HG03378 (cell line): ENCODE measurements at regions not wholly inside any gene's neighbourhood (a gene's known extent, or its start where the extent isn't known, plus 50 kb on each side); places are given as distances from the start of the nearest gene placed in this dataset.
"Not testable (repeated sequence)": the region's sequence is repeated elsewhere in the genome, so short reads cannot be mapped to it uniquely, and the experiment has no call there.

Source experiments
- ATAC-seq: cut with Tn5 transposase; IDR thresholded peaks from one replicate; pipeline ENCODE4 v1.9.1; 2021; ENCODE audit warnings: mild to moderate bottlenecking, moderate library complexity; ENCODE audit not compliant: unreplicated experiment

DNA sequence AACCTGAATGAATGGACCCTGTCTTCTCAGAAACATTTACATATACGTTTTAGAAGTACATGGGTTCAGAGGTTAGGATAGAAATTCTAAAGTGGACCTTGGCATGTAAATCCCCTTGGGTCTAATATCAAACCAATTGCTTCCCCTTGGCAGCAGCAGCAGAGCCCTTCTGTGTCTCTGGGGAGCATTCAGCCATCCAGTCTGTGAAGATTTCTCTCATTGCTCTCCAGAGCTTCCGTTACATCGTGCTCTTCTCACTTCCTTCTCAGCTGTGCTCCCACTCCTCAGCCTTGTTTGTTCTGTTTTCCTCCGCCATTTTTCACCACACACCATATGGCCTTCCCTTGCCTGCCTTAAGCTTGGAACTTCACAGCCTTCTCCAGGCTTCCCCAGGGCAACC lies 61.5 kb upstream of the ATP1B1 start:
- ATAC-seq, result peak; percentile 38

GRCh38 chr1:169046671-169047070 lies 59.8 kb upstream of the ATP1B1 start:
- ATAC-seq, result no peak

DNA sequence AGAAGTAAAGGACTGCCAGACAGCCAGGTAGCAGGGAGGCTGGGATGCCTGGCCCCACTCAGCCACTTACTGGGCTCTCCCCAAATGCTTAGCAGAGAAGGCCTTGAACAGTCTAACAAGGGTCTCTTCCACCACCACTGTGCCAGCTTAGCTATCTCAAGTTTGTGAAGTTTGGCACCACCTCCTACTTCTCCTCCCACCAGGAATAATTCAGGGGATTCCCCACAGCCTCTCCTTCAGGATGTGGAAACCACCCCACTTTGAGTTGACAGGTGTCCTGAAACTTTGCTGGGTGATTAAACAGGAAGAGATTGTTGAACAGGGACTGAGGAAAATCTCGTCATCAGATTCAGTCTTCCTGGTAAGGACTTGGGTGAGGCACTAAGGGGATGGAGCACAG lies 59.4 kb upstream of the ATP1B1 start:
- ATAC-seq, result no peak

DNA sequence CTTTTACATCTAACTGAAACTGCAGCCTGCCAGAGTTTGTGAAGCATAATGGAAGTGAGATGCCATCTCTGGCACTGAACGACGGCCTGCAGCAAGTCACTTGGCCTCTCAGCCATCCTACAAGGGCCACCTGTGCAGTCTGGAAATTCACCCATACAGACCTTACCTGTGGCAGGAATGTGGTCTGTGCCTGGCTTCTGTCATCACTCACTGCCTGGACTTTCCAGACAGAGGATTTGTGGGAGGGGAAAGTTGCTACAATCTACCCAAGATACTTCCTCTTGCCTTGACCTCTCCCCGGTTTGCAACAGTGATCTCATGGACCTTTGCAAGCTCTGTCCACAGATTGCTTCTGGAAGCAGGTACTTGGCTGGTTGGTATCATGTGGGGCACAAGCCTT lies 58.4 kb upstream of the ATP1B1 start:
- no peak for ATAC-seq

GRCh38 chr1:169049258-169049938 lies 57.1 kb upstream of the ATP1B1 start:
- ATAC-seq, result no peak

- no peak for ATAC-seq
Observed at GRCh38 chr1:169051171-169051570, 55.3 kb upstream of the ATP1B1 start.

DNA sequence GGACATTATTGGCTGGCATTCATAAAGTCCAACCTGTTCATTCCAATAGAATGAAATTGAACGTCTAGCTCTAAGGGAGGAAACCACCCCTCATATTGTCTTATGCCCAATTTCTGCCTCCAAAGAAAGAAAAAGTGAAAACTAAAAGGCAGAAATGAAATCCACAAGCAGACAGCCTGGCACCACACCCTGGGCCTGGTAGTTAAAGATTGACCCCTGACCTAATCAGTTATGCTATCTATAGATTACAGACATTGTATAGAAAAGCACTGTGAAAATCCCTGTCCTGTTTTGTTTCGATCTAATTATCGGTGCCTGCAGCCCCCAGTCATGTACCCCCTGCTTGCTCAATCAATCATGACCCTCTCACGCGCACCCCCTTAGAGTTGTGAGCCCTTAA lies 54.3 kb upstream of the ATP1B1 start:
- ATAC-seq, result not testable (repeated sequence)

DNA sequence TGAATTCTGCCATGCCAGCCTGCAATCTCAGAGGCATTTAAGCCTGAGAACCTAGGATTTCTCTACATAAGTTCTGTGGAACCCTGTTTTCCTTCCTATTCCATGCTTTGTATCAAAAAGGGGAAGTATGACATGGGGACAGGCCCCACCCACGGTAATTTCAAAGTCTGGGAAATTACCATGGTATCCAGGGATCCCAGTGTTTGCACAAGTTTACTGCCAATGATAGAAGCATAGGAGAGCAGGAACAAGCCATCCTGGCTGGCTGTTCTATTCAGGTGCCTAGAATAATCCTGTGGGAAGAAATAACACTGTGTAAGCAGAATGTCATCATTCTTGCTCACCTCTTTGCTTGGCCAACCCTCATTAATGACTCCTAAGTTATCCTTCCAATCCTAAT lies 53.8 kb upstream of the ATP1B1 start:
- ATAC-seq, result no peak

DNA sequence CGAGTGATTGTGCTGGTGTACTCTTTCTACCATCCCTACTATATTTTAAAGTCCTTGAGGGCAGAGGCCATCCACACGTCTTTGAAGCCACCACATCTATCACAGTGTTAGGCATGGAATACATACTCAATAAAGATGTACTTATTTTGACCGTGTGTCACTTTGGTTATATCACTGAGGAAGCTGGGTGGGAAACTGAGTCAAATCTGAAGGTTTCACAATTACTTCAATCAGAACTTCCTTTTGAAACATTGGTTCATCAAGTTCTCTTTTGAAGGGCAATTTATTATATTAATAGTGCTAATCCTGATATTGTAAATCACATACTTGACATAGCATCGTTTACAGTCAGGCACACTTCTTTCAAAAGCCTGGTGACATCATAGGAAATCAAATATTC lies 53.3 kb upstream of the ATP1B1 start:
- ATAC-seq, result no peak
